ENCODE measurements at regions not wholly inside any gene's neighbourhood (a gene's known extent, or its start where the extent isn't known, plus 50 kb on each side); places are given as distances from the start of the nearest gene placed in this dataset.

DNA sequence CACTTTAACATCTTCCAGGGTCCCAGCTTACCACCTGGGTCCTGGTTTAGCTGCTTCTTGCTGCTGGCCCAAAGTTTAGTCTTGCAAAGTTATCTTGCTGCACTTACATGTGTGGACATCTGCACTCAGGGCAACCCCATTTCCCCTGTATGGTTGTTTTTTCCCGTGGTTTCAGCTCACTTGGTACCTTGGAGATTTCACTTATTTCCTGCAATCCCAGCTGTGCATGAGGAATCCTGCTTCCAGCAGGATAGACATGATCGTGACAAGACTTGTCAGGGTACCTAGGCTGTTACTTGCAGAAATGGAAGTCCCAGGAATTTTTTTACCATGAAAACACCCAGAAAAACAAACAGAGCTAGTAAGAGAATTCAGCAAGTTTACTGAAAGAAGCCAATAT is 95.9 kb upstream of the LEP start:
- POLR2A ChIA-PET, result no interaction called here
- CTCF ChIA-PET, result interaction anchor here (3.0 kb wide), 1 partner anchor 9 kb away, joined by 13 read pairs; no protein-coding TSS in a partner anchor
- no peak for DNase-seq (ENCODE audit: extremely low spot score)
- TF ChIP-seq CTBP1 (IDR thresholded peaks at IDR 0.05; ENCODE audit: borderline replicate concordance) (no peak), L3MBTL2 (conservative IDR thresholded peaks at IDR 0.05) (no peak), SUZ12 (IDR thresholded peaks at IDR 0.05) (no peak)
- TF ChIP-seq, protein P1, sequence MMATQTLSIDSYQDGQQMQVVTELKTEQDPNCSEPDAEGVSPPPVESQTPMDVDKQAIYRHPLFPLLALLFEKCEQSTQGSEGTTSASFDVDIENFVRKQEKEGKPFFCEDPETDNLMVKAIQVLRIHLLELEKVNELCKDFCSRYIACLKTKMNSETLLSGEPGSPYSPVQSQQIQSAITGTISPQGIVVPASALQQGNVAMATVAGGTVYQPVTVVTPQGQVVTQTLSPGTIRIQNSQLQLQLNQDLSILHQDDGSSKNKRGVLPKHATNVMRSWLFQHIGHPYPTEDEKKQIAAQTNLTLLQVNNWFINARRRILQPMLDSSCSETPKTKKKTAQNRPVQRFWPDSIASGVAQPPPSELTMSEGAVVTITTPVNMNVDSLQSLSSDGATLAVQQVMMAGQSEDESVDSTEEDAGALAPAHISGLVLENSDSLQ (IDR thresholded peaks at IDR 0.05), result no peak

DNA sequence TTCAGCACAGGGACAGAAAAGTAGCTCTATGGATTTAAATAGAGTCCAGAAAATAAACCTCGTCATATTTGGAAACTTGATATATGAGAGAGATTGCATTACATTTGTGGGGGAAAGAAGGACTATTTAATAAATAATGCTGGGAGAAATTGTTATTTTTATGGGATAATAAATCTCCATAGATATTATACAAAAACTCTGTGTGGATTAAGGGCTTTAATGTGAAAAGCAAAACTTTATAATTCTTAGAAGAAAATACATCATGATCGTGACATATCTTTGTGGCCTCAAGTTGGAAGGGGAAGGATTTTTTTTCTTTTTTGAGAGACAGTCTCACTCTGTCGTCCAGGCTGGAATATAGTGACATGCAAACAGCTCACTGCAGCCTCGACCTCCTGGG is 95.0 kb upstream of the LEP start:
- ChIA-PET CTCF (interaction anchor here (3.0 kb wide), 1 partner anchor 10 kb away, joined by 13 read pairs; no protein-coding TSS in a partner anchor), POLR2A (no interaction called here)
- TF ChIP-seq FOXM1 (IDR thresholded peaks at IDR 0.05; ENCODE audit: borderline replicate concordance), result no peak
- no peak for DNase-seq (ENCODE audit: extremely low spot score)

DNA sequence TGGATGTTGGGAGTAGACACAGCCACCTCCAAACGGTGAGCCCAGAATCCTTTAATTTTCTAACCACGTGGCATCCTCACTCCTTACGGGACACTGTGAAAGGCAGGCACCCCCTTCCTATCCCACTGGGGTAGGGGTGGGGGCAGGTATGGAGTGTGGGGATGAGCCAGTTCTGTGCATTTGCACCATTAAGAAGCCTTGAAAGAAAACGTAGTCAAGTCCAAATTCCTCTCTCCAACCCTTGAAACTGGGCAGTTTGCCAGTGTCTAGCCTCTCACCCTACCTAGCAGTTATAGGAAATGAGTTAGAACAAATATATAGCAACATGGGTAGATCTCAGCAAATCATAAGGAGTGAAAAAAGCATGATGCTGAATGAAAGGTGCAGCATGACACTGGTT is 92.4 kb upstream of the LEP start:
- ChIA-PET POLR2A (no interaction called here), CTCF (no interaction called here)
- no peak for TF ChIP-seq NFRKB (IDR thresholded peaks at IDR 0.05)
- no peak for TF ChIP-seq L3MBTL2 (conservative IDR thresholded peaks at IDR 0.05)
- TF ChIP-seq SUZ12 (IDR thresholded peaks at IDR 0.05), result no peak
- TF ChIP-seq HDGF (IDR thresholded peaks at IDR 0.05; ENCODE audit: borderline replicate concordance), result no peak
- no peak for TF ChIP-seq FOXM1 (IDR thresholded peaks at IDR 0.05; ENCODE audit: borderline replicate concordance)
- no peak for TF ChIP-seq ARNT (IDR thresholded peaks at IDR 0.05)
- TF ChIP-seq FOXA1 (IDR thresholded peaks at IDR 0.05), result no peak
- TF ChIP-seq TARDBP (IDR thresholded peaks at IDR 0.05), result no peak
- TF ChIP-seq, protein P1 (IDR thresholded peaks at IDR 0.05), result no peak
- no peak for TF ChIP-seq CTBP1 (IDR thresholded peaks at IDR 0.05; ENCODE audit: borderline replicate concordance)
- no peak for TF ChIP-seq BHLHE40 (IDR thresholded peaks at IDR 0.05; ENCODE audit: borderline replicate concordance)
- no peak for TF ChIP-seq ELF4 (IDR thresholded peaks at IDR 0.05)
- no peak for TF ChIP-seq FOXK2 (IDR thresholded peaks at IDR 0.05)
- no peak for TF ChIP-seq SP1 (IDR thresholded peaks at IDR 0.05)
- TF ChIP-seq LEF1 (IDR thresholded peaks at IDR 0.05; ENCODE audit: borderline replicate concordance), result no peak
- no peak for TF ChIP-seq ZNF384 (IDR thresholded peaks at IDR 0.05)
- DNase-seq (ENCODE audit: extremely low spot score), result no peak

DNA sequence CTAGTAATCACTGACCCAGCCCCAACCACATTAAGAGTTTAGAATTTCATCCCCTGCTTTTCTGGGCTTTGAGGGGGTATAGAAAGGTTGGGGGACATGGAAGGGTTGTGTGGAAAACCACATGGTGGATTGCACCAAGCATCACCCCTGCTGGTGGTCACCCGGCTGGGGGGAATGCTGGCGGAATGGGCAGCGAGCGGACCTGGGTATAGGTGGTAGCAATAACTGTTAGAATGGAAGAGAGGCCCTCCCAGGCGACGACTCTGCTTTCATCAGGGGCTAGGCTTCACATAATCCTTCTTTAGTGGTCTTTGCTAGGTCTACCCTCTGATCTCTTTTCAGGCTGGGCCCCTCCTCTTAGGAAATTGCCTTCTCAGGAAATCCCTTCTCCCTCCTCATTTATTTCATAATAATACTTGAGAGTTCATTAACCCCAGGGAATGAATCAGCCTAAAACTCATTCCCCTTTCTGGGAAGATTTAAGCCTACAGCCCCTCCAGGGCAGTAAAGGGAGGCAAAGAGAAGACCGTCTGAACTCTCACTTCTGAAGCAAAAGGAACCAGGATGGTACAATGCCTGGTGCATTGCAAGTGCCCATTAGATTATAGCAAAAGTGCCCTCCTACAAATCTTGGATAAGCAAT is 90.7 kb upstream of the LEP start:
- ChIA-PET POLR2A (no interaction called here), CTCF (no interaction called here)
- no peak for DNase-seq (ENCODE audit: extremely low spot score)
- TF ChIP-seq BHLHE40 (IDR thresholded peaks at IDR 0.05; ENCODE audit: borderline replicate concordance) (no peak), LEF1 (IDR thresholded peaks at IDR 0.05; ENCODE audit: borderline replicate concordance) (no peak), ARNT (IDR thresholded peaks at IDR 0.05) (no peak), NFRKB (IDR thresholded peaks at IDR 0.05) (no peak), HDGF (IDR thresholded peaks at IDR 0.05; ENCODE audit: borderline replicate concordance) (no peak), ELF4 (IDR thresholded peaks at IDR 0.05) (no peak), FOXA1 (IDR thresholded peaks at IDR 0.05) (no peak), FOXM1 (IDR thresholded peaks at IDR 0.05; ENCODE audit: borderline replicate concordance) (no peak), SP1 (IDR thresholded peaks at IDR 0.05) (no peak), L3MBTL2 (conservative IDR thresholded peaks at IDR 0.05) (no peak), ZNF384 (IDR thresholded peaks at IDR 0.05) (no peak), TARDBP (IDR thresholded peaks at IDR 0.05) (no peak), SUZ12 (IDR thresholded peaks at IDR 0.05) (no peak), FOXK2 (IDR thresholded peaks at IDR 0.05) (no peak), CTBP1 (IDR thresholded peaks at IDR 0.05; ENCODE audit: borderline replicate concordance) (no peak)
- TF ChIP-seq, protein P1 (IDR thresholded peaks at IDR 0.05), result no peak

DNA sequence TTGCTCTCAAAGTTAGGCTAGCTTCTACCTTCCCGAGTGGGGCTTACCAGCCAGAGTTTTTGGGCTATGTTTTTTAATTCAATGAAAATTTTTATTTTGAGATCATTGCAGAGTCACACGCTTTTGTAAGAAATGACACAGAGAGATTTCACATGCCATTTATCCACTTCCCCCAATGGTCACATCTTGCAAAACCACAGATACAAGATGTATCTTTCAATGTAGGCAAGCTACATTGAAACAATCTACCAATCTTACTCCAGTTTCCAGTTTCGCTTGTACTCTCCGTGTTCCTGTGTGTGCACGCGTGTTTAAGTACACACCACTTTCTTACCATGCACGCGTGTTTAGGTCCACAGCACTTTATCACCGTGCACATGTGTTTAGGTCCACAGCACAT is 89.4 kb upstream of the LEP start:
- POLR2A ChIA-PET, result no interaction called here

More for the DNA sequence above, 89.4 kb upstream of the LEP start:
- DNase-seq (ENCODE audit: extremely low spot score), result no peak
- TF ChIP-seq HDGF (IDR thresholded peaks at IDR 0.05; ENCODE audit: borderline replicate concordance) (no peak), BHLHE40 (IDR thresholded peaks at IDR 0.05; ENCODE audit: borderline replicate concordance) (no peak), SUZ12 (IDR thresholded peaks at IDR 0.05) (no peak), CTBP1 (IDR thresholded peaks at IDR 0.05; ENCODE audit: borderline replicate concordance) (no peak), ARNT (IDR thresholded peaks at IDR 0.05) (no peak), TARDBP (IDR thresholded peaks at IDR 0.05) (no peak), ELF4 (IDR thresholded peaks at IDR 0.05) (no peak), FOXK2 (IDR thresholded peaks at IDR 0.05) (no peak), LEF1 (IDR thresholded peaks at IDR 0.05; ENCODE audit: borderline replicate concordance) (no peak), NFRKB (IDR thresholded peaks at IDR 0.05) (no peak), FOXM1 (IDR thresholded peaks at IDR 0.05; ENCODE audit: borderline replicate concordance) (no peak), FOXA1 (IDR thresholded peaks at IDR 0.05) (no peak), L3MBTL2 (conservative IDR thresholded peaks at IDR 0.05) (no peak), SP1 (IDR thresholded peaks at IDR 0.05) (no peak), ZNF384 (IDR thresholded peaks at IDR 0.05) (no peak)
- TF ChIP-seq, protein P1 (IDR thresholded peaks at IDR 0.05), result no peak
- CTCF ChIA-PET, result no interaction called here
